ENCODE measurements at regions not wholly inside any gene's neighbourhood (a gene's known extent, or its start where the extent isn't known, plus 50 kb on each side); places are given as distances from the start of the nearest gene placed in this dataset.

DNA sequence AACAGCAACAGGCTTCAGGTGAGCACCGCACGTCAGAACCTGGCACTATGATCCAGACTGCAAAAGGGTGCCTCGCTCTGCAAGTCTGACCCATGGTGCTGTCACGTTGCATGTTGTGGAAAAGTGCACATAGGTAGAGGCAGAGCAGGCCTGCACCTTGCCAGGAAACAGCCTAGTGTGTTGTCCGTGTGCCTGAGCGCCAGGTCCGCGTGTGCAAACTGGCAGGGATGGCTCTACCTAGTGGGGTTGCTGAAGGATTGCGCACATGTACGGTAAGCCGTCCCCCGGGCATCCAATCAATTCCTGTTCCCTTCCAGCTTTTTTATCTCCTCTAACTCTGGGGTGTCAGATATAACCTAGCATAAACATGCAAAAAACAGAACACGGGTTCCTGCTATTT lies 219.5 kb downstream of the NXNL2 start:
- Histone ChIP-seq H3K36me3 (no peaks in the 10 kb centered on the region), H3K4me1 (peaks cover 0 to 23% (median 15%) of the 10 kb centered on the region in 4 donors), H3K27ac (no peak overlapping the region), H3K4me3 (no peak overlapping the region), H3K27me3 (no peaks in the 10 kb centered on the region), H3K9me3 (no peaks in the 10 kb centered on the region)
- 87 to 90% methylated on average over 13 of the region's 13 CpGs for WGBS, 2 donors
- intact Hi-C loops (cut with DNase I) = no loop called here
- no peak for DNase-seq
- no peak for TF ChIP-seq EP300 (IDR thresholded peaks at IDR 0.05)
- no peak for TF ChIP-seq POLR2AphosphoS5 (IDR thresholded peaks at IDR 0.05)
- TF ChIP-seq, protein P1, sequence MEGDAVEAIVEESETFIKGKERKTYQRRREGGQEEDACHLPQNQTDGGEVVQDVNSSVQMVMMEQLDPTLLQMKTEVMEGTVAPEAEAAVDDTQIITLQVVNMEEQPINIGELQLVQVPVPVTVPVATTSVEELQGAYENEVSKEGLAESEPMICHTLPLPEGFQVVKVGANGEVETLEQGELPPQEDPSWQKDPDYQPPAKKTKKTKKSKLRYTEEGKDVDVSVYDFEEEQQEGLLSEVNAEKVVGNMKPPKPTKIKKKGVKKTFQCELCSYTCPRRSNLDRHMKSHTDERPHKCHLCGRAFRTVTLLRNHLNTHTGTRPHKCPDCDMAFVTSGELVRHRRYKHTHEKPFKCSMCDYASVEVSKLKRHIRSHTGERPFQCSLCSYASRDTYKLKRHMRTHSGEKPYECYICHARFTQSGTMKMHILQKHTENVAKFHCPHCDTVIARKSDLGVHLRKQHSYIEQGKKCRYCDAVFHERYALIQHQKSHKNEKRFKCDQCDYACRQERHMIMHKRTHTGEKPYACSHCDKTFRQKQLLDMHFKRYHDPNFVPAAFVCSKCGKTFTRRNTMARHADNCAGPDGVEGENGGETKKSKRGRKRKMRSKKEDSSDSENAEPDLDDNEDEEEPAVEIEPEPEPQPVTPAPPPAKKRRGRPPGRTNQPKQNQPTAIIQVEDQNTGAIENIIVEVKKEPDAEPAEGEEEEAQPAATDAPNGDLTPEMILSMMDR (IDR thresholded peaks at IDR 0.05) = no peak
- TF ChIP-seq POLR2A (IDR thresholded peaks at IDR 0.05) = no peak

DNA sequence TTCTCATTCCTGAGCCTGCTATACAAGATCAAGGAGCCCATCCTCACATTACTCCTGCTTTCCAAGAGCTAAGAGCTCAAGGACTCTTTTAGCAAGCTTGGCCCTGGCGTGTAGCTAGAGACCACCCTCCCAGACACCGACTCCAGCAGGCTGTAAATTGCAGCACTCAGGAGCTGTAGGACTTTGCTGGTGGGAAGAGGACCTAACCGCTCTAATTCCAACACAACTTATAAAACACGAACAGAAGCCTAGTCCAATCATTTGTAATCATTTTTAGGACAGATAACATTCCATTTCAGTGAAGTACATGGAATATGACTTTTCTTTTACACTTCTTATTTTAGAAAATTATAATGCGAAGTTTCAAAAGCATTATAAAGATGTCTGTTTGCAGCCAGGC lies 219.9 kb downstream of the NXNL2 start:
- H3K27ac ChIP-seq = peak overlapping the region in 1 of 4 donors; percentile 18
- H3K4me1 ChIP-seq = peaks cover 0 to 19% (median 11%) of the 10 kb centered on the region in 4 donors
- no peaks in the 10 kb centered on the region for H3K9me3 ChIP-seq
- WGBS, 2 donors = 74 to 78% methylated on average over 5 of the region's 5 CpGs
- no peaks in the 10 kb centered on the region for H3K36me3 ChIP-seq
- no peak for TF ChIP-seq EP300 (IDR thresholded peaks at IDR 0.05)
- TF ChIP-seq POLR2A (IDR thresholded peaks at IDR 0.05) = no peak
- TF ChIP-seq POLR2AphosphoS5 (IDR thresholded peaks at IDR 0.05) = no peak
- TF ChIP-seq, protein P1 (IDR thresholded peaks at IDR 0.05) = no peak
- H3K27me3 ChIP-seq = no peaks in the 10 kb centered on the region
- intact Hi-C loops (cut with DNase I) = loop anchor here (5.0 kb wide), 1 partner anchor 42 kb away; no protein-coding TSS in a partner anchor
- H3K4me3 ChIP-seq = no peak overlapping the region
- no peak for DNase-seq

DNA sequence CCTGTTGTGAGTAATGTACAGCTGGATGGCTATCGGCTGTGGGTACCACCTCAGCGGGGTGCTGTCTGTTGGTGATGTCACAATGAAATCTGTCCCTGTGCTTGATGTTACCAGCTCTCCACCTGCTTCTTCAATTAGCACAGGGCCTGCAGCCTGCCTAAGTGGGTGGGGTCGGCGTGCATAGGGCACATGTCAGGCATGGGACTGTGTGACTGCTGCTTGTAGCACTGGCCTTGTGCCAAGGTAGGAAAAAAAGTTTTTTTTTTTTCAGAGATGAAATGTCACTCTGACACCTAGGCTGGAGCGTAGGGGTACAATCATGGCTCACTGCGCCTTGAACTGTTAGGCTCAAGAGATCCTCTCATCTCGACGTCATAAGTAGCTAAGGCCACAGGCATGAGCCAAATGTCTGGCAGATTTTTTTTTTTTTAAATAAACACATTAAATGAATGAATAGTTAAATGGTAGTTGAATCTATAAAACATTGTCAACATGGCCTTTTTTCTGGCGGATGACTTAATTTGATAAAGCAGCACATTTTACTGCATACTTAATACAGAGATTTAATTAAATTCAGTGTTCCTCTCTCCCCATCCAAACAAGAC lies 222.5 kb downstream of the NXNL2 start:
- no peak for DNase-seq

DNA sequence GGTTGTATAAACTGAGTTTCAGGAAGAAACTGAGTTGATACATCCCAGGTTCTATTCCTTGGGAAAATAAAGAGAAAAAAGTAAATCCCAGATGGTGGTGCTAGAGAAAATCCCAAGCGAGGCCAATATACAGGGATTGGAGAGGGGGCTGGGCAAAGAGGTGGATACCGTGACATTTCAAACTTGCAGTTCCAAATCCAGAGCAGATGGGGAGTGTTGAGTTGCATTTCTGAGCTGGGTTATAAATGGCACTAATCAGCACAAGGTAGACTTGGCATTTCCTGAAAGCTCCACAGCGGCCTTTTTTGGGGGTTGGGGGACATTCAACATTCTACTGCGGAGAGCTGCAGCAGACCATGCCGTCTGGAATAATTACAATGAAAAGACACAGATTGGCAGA lies 224.4 kb downstream of the NXNL2 start:
- H3K27me3 ChIP-seq = no peaks in the 10 kb centered on the region
- TF ChIP-seq, protein P1 (IDR thresholded peaks at IDR 0.05) = no peak
- TF ChIP-seq POLR2AphosphoS5 (IDR thresholded peaks at IDR 0.05) (no peak), EP300 (IDR thresholded peaks at IDR 0.05) (no peak), POLR2A (IDR thresholded peaks at IDR 0.05) (no peak)
- H3K27ac ChIP-seq = no peak overlapping the region
- peaks cover 0 to 8% (median 3%) of the 10 kb centered on the region in 4 donors for H3K4me1 ChIP-seq
- H3K9me3 ChIP-seq = no peaks in the 10 kb centered on the region
- intact Hi-C loops (cut with DNase I) = loop anchor here (5.0 kb wide), 1 partner anchor 38 kb away; no protein-coding TSS in a partner anchor
- no peak overlapping the region for H3K4me3 ChIP-seq
- H3K36me3 ChIP-seq = no peaks in the 10 kb centered on the region
- 85 to 88% methylated on average over 5 of the region's 5 CpGs for WGBS, 2 donors
- no peak for DNase-seq

More for the DNA sequence above, 222.5 kb downstream of the NXNL2 start:
- H3K4me1 ChIP-seq = peaks cover 0 to 19% (median 9%) of the 10 kb centered on the region in 4 donors
- TF ChIP-seq EP300 (IDR thresholded peaks at IDR 0.05) (no peak), POLR2AphosphoS5 (IDR thresholded peaks at IDR 0.05) (no peak), POLR2A (IDR thresholded peaks at IDR 0.05) (no peak)
- TF ChIP-seq, protein P1 (IDR thresholded peaks at IDR 0.05) = no peak
- no peak overlapping the region for H3K27ac ChIP-seq
- intact Hi-C loops (cut with DNase I) = loop anchor here (5.0 kb wide), 1 partner anchor 40 kb away; no protein-coding TSS in a partner anchor
- H3K4me3 ChIP-seq = no peak overlapping the region
- no peaks in the 10 kb centered on the region for H3K9me3 ChIP-seq
- H3K36me3 ChIP-seq = no peaks in the 10 kb centered on the region
- WGBS, 2 donors = 64 to 84% methylated on average over 9 of the region's 9 CpGs
- H3K27me3 ChIP-seq = no peaks in the 10 kb centered on the region
